HCT116 (cell line): ENCODE measurements at regions not wholly inside any gene's neighbourhood (a gene's known extent, or its start where the extent isn't known, plus 50 kb on each side); places are given as distances from the start of the nearest gene placed in this dataset.

Experiments used
- ATAC-seq: fragments of 200-7000 bp; cut with Tn5 transposase; 2 replicates; pipeline ENCODE4 v1.9.1; 2020; ENCODE audit warnings: mild to moderate bottlenecking, moderate library complexity
- BruUV-seq: library from RNA; stranded (reverse); fragments of 400-500 nt; replicated peaks from 2 replicates; lab custom pipeline; 2021; lab: Mats Ljungman, UMichigan
- CTCF ChIA-PET: fragments of 300-600 bp; sonication (Branson Sonifier 250); formaldehyde crosslinking; loops from one replicate; lab custom pipeline; 2021; ENCODE audit warnings: antibody characterized with exemption; lab: Charles Lee
- POLR2A ChIA-PET: fragments of 300-600, 350-600 bp; sonication (Branson Sonifier 250); formaldehyde crosslinking; loops from one replicate; lab custom pipeline; 2021; ENCODE audit warnings: antibody characterized with exemption; lab: Charles Lee
- RAD21 ChIA-PET, 2 experiments: fragments of 300-600 bp; sonication (Branson Sonifier 250); formaldehyde crosslinking; loops; one replicate each; lab custom pipeline; 2023; ENCODE audit warnings: low total read pairs in 2 of 2; ENCODE audit not compliant: uncharacterized antibody in 2 of 2, unreplicated experiment in 2 of 2, low non-redundant PET in 1 of 2; lab: Charles Lee
- DNase-seq: peaks from one replicate; pipeline ENCODE4 v3.0.0-alpha.2; 2010; ENCODE audit warnings: low read depth, low spot score
- H2AFZ ChIP-seq: fragments of 200-600 bp; shearing (Covaris generic), sonication (generic); 2 replicates; pipeline ENCODE4 v1.6.1; 2017; ENCODE audit warnings: low read depth, mixed run types, mixed read lengths, antibody characterized with exemption, low read length; ENCODE audit not compliant: poor library complexity, severe bottlenecking
- H3K27ac ChIP-seq: 2 replicates; pipeline ENCODE4 v1.5.1; 2012; ENCODE audit warnings: low read depth, low read length
- H3K27me3 ChIP-seq: fragments of 200-600 bp; sonication (generic); 2 replicates; pipeline ENCODE4 v1.6.1; 2016; ENCODE audit warnings: mixed run types, low read length, mixed read lengths; ENCODE audit not compliant: insufficient read depth
- H3K36me3 ChIP-seq, 2 experiments: fragments of 200-500 bp in 1 of 2; fragments of 200-600 bp in 1 of 2; sonication (Bioruptor generic) in 1 of 2; sonication (generic) in 1 of 2; 2 replicates each; pipeline versions ENCODE4 v1.5.1 to v1.6.1; 2014 to 2016; ENCODE audit warnings: low read length in 2 of 2, inconsistent platforms in 1 of 2, mixed read lengths in 1 of 2, mixed run types in 1 of 2; ENCODE audit not compliant: insufficient read depth in 2 of 2, control insufficient read depth in 1 of 2
- H3K4me1 ChIP-seq, 2 experiments: fragments of 200-600 bp in 1 of 2; sonication (generic) in 1 of 2; 2 replicates each; pipeline versions ENCODE4 v1.5.1 to v1.6.1; 2012 to 2017; ENCODE audit warnings: low read length in 2 of 2, inconsistent platforms in 1 of 2, mild to moderate bottlenecking in 1 of 2, mixed read lengths in 1 of 2, mixed run types in 1 of 2, moderate library complexity in 1 of 2; ENCODE audit not compliant: insufficient read depth in 2 of 2, control insufficient read depth in 1 of 2
- H3K4me2 ChIP-seq: fragments of 200-600 bp; sonication (generic); 2 replicates; pipeline ENCODE4 v1.6.1; 2017; ENCODE audit warnings: mixed run types, low read length, mixed read lengths
- H3K4me3 ChIP-seq, 2 experiments: fragments of 200-600 bp in 1 of 2; sonication (generic) in 1 of 2; replicated peaks in 1 of 2; 2 replicates each; pipeline ENCODE4 v1.5.1; 2011 to 2016; ENCODE audit warnings: low read length in 2 of 2, control low read depth in 1 of 2, low read depth in 1 of 2, mild to moderate bottlenecking in 1 of 2, mixed read lengths in 1 of 2, mixed run types in 1 of 2
- H3K79me2 ChIP-seq: fragments of 200-600 bp; sonication (generic); 2 replicates; pipeline ENCODE4 v1.6.1; 2017; ENCODE audit warnings: mild to moderate bottlenecking, mixed run types, low read length, moderate library complexity, mixed read lengths; ENCODE audit not compliant: insufficient read depth
- H3K9ac ChIP-seq: fragments of 200-600 bp; sonication (generic); 2 replicates; pipeline ENCODE4 v1.6.1; 2016; ENCODE audit warnings: low read length, mixed read lengths
- H3K9me2 ChIP-seq: fragments of 200-600 bp; sonication (generic), shearing (Covaris generic); 2 replicates; pipeline ENCODE4 v1.6.1; 2017; ENCODE audit warnings: mixed run types, mild to moderate bottlenecking, moderate library complexity; ENCODE audit not compliant: insufficient read depth
- H3K9me3 ChIP-seq, 2 experiments: fragments of 200-500 bp in 1 of 2; fragments of 200-600 bp in 1 of 2; sonication (Bioruptor generic) in 1 of 2; sonication (generic) in 1 of 2; 2 replicates each; pipeline ENCODE4 v1.6.1; 2014 to 2017; ENCODE audit warnings: low read length in 2 of 2, mixed read lengths in 2 of 2, inconsistent platforms in 1 of 2, low read depth in 1 of 2, mild to moderate bottlenecking in 1 of 2, mixed run types in 1 of 2, moderate library complexity in 1 of 2; ENCODE audit not compliant: control insufficient read depth in 1 of 2, insufficient read depth in 1 of 2
- H4K20me1 ChIP-seq: fragments of 200-600 bp; sonication (generic), shearing (Covaris generic); 2 replicates; pipeline ENCODE4 v1.6.1; 2017; ENCODE audit warnings: mixed run types, mild to moderate bottlenecking, moderate library complexity; ENCODE audit not compliant: insufficient read depth
- CTCF ChIP-seq, 3 experiments: fragments of 200-600 bp in 1 of 3; sonication (generic) in 1 of 3; IDR thresholded peaks in 2 of 3; conservative IDR thresholded peaks in 1 of 3; 2 replicates each; pipeline ENCODE4 v1.5.1; 2012 to 2017; ENCODE audit warnings: low read depth in 2 of 3, low read length in 2 of 3, antibody characterized with exemption in 1 of 3, borderline replicate concordance in 1 of 3, control low read depth in 1 of 3, mild to moderate bottlenecking in 1 of 3, mixed read lengths in 1 of 3, mixed run types in 1 of 3, moderate library complexity in 1 of 3; ENCODE audit not compliant: insufficient read depth in 1 of 3
- EGR1 ChIP-seq: IDR thresholded peaks from 2 replicates; pipeline ENCODE4 v1.6.1; 2012; ENCODE audit warnings: low read depth
- ELF1 ChIP-seq: IDR thresholded peaks from 2 replicates; pipeline ENCODE4 v1.6.1; 2012; ENCODE audit warnings: low read depth, borderline replicate concordance
- JUND ChIP-seq: IDR thresholded peaks from 2 replicates; pipeline ENCODE4 v1.6.1; 2012
- POLR2A ChIP-seq: IDR thresholded peaks from 2 replicates; pipeline ENCODE4 v1.7.0; 2011; ENCODE audit warnings: borderline replicate concordance; ENCODE audit not compliant: insufficient read depth, insufficient read length; ENCODE audit errors: extremely low read depth
- POLR2AphosphoS5 ChIP-seq: IDR thresholded peaks from 2 replicates; pipeline ENCODE4 v1.6.1; 2011; ENCODE audit warnings: mild to moderate bottlenecking, low read depth, low read length, moderate library complexity
- SRF ChIP-seq: IDR thresholded peaks from 2 replicates; pipeline ENCODE4 v1.6.1; 2012; ENCODE audit warnings: low read depth
- ZBTB33 ChIP-seq: IDR thresholded peaks from 2 replicates; pipeline ENCODE4 v1.6.1; 2011; ENCODE audit warnings: mild to moderate bottlenecking, low read length, moderate library complexity; ENCODE audit not compliant: insufficient replicate concordance; ENCODE audit errors: extremely low read depth
- ZFX ChIP-seq: fragments of 450-650 bp; IDR thresholded peaks from 2 replicates; pipeline ENCODE4 v1.6.1; 2017
- intact Hi-C: fragments of 100-400 bp; cut with micrococcal nuclease; formaldehyde crosslinking; loops from 2 replicates; pipeline ENCODE4 v1.10.0; 2022

GRCh38 chr10:111801841-111802240 is 381.7 kb downstream of the GPAM start:
- intact Hi-C loops = no loop called here
- no peaks in the 10 kb centered on the region for H3K9me2 ChIP-seq
- H2AFZ ChIP-seq = no peak overlapping the region
- H3K27ac ChIP-seq = no peak overlapping the region
- DNase-seq (no peak), ATAC-seq (no peak)
- POLR2A ChIA-PET = no interaction called here
- H3K79me2 ChIP-seq = no peaks in the 10 kb centered on the region
- H3K4me2 ChIP-seq = no peak overlapping the region
- no peaks in the 10 kb centered on the region for H3K36me3 ChIP-seq
- TF ChIP-seq ELF1 = no peak
- no peak for TF ChIP-seq POLR2A
- TF ChIP-seq JUND = no peak
- no peak for TF ChIP-seq CTCF (IDR thresholded peaks at IDR 0.05 in 2 of 3, conservative IDR thresholded peaks at IDR 0.05 in 1 of 3; ENCODE audit: borderline replicate concordance in 1 of 3, insufficient read depth in 1 of 3, low read depth in 2 of 3, low read length in 2 of 3)
- no peak for TF ChIP-seq EGR1
- no peak for TF ChIP-seq ZFX
- no peak for TF ChIP-seq SRF
- no peak for TF ChIP-seq ZBTB33
- TF ChIP-seq POLR2AphosphoS5 = no peak
- H3K9me3 ChIP-seq = no peaks in the 10 kb centered on the region
- H4K20me1 ChIP-seq = no peaks in the 10 kb centered on the region
- no TSS peak for BruUV-seq
- peaks cover 66% of the 10 kb centered on the region for H3K27me3 ChIP-seq
- H3K4me1 ChIP-seq = no peaks in the 10 kb centered on the region
- CTCF ChIA-PET = no interaction called here
- RAD21 ChIA-PET = no interaction called here
- no peak overlapping the region for H3K9ac ChIP-seq
- H3K4me3 ChIP-seq = no peak overlapping the region
